ENCODE measurements at regions not wholly inside any gene's neighbourhood (a gene's known extent, or its start where the extent isn't known, plus 50 kb on each side); places are given as distances from the start of the nearest gene placed in this dataset.

- no peak for TF ChIP-seq JUND (IDR thresholded peaks at IDR 0.05; ENCODE audit: low read depth)
- no peak for DNase-seq (ENCODE audit: low read depth in 1 of 2, low spot score in 1 of 2)
- in situ Hi-C loops (cut with HindIII; ENCODE audit: low pct_unique_long_range_greater_than_20kb, low sequenced_read_pairs) = no loop called here
These were observed 490.8 kb downstream of the TNS3 start for GRCh38 chr7:47091141-47091540.

- in situ Hi-C loops (cut with HindIII; ENCODE audit: low pct_unique_long_range_greater_than_20kb, low sequenced_read_pairs) = no loop called here
- no peak for TF ChIP-seq JUND (IDR thresholded peaks at IDR 0.05; ENCODE audit: low read depth)
These were observed 492.4 kb downstream of the TNS3 start for GRCh38 chr7:47089461-47089860.

DNA sequence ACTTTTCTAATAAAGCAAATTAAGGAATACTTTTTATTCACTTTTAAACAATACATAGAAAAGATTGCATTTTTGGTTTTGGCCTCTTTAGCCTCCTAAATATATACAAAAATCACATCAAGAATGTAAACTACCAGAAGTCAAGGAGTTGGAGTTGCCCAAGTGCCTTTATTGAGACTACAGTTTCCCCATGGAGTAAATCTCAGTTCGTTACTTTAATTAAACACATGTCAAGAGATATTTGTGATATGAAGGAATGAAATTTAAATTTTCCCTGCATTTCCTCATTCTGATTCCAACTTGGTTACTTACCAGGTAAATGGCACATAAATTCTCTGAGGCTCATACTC lies 492.9 kb downstream of the TNS3 start:
- no peak for TF ChIP-seq JUND (IDR thresholded peaks at IDR 0.05; ENCODE audit: low read depth)
- no peak for DNase-seq (ENCODE audit: low read depth in 1 of 2, low spot score in 1 of 2)
- in situ Hi-C loops (cut with HindIII; ENCODE audit: low pct_unique_long_range_greater_than_20kb, low sequenced_read_pairs) = no loop called here

More at GRCh38 chr7:47089461-47089860, 492.4 kb downstream of the TNS3 start:
- no peak for DNase-seq (ENCODE audit: low read depth in 1 of 2, low spot score in 1 of 2)

GRCh38 chr7:47088329-47089067 lies 493.4 kb downstream of the TNS3 start:
- DNase-seq (ENCODE audit: low read depth in 1 of 2, low spot score in 1 of 2) = peak; percentile 39 to 70
- in situ Hi-C loops (cut with HindIII; ENCODE audit: low pct_unique_long_range_greater_than_20kb, low sequenced_read_pairs) = no loop called here
- TF ChIP-seq JUND (IDR thresholded peaks at IDR 0.05; ENCODE audit: low read depth) = no peak

GRCh38 chr7:47087866-47088265 lies 494.0 kb downstream of the TNS3 start:
- DNase-seq (ENCODE audit: low read depth in 1 of 2, low spot score in 1 of 2) = no peak
- no peak for TF ChIP-seq JUND (IDR thresholded peaks at IDR 0.05; ENCODE audit: low read depth)
- in situ Hi-C loops (cut with HindIII; ENCODE audit: low pct_unique_long_range_greater_than_20kb, low sequenced_read_pairs) = no loop called here

DNA sequence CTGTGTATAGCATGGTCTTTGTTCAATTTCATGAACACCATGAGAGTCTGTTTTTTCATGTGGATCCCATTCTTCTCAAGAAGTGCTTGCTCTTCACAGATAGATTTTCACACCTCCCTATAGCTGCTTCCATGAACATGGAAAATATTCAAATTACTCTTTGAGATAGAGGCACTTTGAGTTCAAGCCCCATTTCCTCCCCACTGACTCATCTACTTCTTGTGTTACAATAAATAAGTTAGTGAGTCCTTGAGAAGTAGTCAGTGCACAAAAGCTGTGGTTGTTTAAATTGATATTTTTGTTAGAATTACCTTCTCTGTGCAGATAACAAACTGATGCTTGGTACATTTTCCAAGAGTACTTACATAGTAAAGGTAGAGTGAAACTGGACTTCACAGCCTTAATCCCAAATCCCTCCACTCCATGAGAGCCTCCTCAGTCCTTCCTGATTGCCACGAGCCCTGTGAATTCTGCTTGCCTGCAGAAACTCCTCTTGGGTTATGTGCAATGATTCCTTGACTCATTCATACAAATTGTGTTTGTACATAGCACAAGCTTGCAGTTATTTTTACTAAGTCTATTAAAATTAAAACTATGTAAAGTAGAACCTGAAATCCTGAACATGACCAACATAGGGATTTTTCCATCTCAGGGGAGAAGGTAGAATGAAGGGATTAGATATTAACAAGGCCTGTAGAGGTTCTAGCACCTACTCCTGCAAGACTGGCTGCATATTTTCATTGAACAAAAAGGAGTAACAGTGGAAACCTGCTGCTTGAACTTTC lies 496.2 kb downstream of the TNS3 start:
- TF ChIP-seq JUND (IDR thresholded peaks at IDR 0.05; ENCODE audit: low read depth) = no peak
- in situ Hi-C loops (cut with HindIII; ENCODE audit: low pct_unique_long_range_greater_than_20kb, low sequenced_read_pairs) = no loop called here
- DNase-seq (ENCODE audit: low read depth in 1 of 2, low spot score in 1 of 2) = no peak

DNA sequence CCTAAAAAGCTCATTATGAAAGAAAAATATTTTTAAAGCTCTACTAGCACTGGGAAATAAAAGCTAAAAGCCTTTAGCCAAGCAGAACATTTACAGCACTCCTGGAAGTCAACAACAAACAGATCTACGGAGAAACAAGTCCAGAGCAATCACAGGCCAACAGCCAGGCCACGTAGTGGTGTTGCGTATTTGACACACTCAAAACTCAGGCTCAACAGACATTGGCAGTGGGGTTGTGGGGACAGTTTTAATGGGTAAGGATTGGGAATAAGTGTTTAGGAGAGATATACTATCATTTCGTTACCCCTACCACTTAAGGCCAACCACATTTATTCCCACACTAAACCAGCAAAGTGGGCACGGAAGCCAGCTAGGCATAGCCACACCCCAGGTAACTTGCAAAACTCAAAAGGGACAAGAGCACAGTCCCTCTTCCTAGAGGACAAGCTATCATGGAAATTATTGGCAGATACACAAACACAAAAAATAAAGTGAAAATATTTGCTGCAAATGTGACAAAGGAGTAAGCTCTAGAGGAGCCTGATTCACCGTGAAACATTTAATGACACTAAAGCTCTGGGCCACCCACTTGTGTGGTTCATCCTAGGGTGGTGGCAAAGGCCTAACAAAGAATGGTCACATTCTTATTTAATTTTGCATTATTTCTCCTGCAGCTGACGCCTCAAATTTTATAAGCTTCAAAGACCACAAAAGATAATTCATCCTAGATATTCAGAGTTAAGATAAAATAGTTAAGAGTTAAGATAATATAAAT lies 498.2 kb downstream of the TNS3 start:
- in situ Hi-C loops (cut with HindIII; ENCODE audit: low pct_unique_long_range_greater_than_20kb, low sequenced_read_pairs) = no loop called here
- TF ChIP-seq JUND (IDR thresholded peaks at IDR 0.05; ENCODE audit: low read depth) = no peak
- no peak for DNase-seq (ENCODE audit: low read depth in 1 of 2, low spot score in 1 of 2)

DNA sequence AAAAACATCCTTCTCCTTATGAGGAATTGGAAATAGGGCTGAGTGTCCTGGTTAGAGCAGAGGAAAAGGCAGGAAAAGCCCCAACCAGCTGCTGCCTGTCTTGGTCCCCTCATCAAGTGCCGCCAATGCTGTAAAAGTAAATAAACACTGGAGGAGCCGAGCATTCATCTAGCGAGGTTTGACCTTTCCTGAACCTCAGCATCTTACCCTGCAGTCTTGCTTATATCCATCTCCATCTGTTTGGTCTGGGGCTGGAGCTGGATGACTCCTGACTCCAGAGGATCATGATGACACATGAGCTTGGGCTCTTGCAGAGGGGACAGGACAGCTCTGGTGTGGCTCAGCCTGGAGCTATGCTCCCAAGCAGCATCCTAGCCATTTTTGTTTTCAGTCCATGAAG lies 501.1 kb downstream of the TNS3 start:
- DNase-seq (ENCODE audit: low read depth in 1 of 2, low spot score in 1 of 2) = no peak
- in situ Hi-C loops (cut with HindIII; ENCODE audit: low pct_unique_long_range_greater_than_20kb, low sequenced_read_pairs) = no loop called here
- no peak for TF ChIP-seq JUND (IDR thresholded peaks at IDR 0.05; ENCODE audit: low read depth)

GRCh38 chr7:47078241-47078640 lies 503.7 kb downstream of the TNS3 start:
- DNase-seq (ENCODE audit: low read depth in 1 of 2, low spot score in 1 of 2) = no peak
- in situ Hi-C loops (cut with HindIII; ENCODE audit: low pct_unique_long_range_greater_than_20kb, low sequenced_read_pairs) = no loop called here
- TF ChIP-seq JUND (IDR thresholded peaks at IDR 0.05; ENCODE audit: low read depth) = no peak

GRCh38 chr7:47074702-47075153 lies 507.2 kb downstream of the TNS3 start:
- in situ Hi-C loops (cut with HindIII; ENCODE audit: low pct_unique_long_range_greater_than_20kb, low sequenced_read_pairs) = no loop called here
- TF ChIP-seq JUND (IDR thresholded peaks at IDR 0.05; ENCODE audit: low read depth) = no peak
- no peak for DNase-seq (ENCODE audit: low read depth in 1 of 2, low spot score in 1 of 2)

DNA sequence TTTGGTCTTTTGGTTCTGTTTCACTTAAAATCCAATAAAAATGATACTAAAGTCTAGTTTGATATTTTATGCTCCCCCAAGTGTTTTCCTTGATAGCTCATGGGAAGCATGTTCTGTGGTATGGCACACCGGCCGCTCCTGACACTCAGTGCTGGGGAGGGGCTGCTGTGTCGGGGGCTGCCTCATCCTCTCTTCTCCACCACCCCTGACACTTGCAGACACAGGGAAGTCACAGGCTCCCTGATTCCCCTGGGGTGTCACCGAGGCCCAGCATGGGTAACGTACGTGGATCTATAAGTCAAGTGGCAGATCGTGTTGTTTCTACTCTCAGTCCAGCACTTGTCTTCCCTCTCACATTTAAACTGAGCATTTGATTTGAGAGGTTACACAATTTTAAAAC lies 508.6 kb downstream of the TNS3 start:
- no peak for DNase-seq (ENCODE audit: low read depth in 1 of 2, low spot score in 1 of 2)
- TF ChIP-seq JUND (IDR thresholded peaks at IDR 0.05; ENCODE audit: low read depth) = no peak
- in situ Hi-C loops (cut with HindIII; ENCODE audit: low pct_unique_long_range_greater_than_20kb, low sequenced_read_pairs) = no loop called here

DNA sequence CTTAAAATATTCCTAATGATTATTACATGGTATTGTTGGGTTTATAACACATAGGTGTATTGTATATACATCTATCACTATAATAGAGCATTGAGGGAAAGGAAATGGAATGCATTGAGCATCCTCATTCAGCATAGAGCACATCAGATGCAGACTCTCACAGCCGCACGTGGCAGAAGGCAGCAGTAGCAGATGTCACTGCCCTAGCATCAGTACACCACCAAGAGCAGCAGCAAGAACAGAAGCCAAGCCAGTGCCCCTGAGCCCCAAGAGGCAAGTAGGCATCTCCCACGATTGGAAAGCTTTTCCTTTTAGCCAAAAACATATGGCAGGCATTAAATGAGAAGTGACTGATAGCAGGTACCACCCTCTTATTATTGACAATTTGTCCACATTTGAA lies 510.0 kb downstream of the TNS3 start:
- in situ Hi-C loops (cut with HindIII; ENCODE audit: low pct_unique_long_range_greater_than_20kb, low sequenced_read_pairs) = no loop called here
- no peak for TF ChIP-seq JUND (IDR thresholded peaks at IDR 0.05; ENCODE audit: low read depth)
- no peak for DNase-seq (ENCODE audit: low read depth in 1 of 2, low spot score in 1 of 2)
